ENCODE measurements at regions not wholly inside any gene's neighbourhood (a gene's known extent, or its start where the extent isn't known, plus 50 kb on each side); places are given as distances from the start of the nearest gene placed in this dataset.

- H3K9ac ChIP-seq (ENCODE audit: low read length in 3 of 3): no peak overlapping the region
- FAIRE-seq: no peak
These were observed 190.1 kb upstream of the CDH4 start for GRCh38 chr20:61061981-61062380.

GRCh38 chr20:61065853-61066252, 186.2 kb upstream of the CDH4 start:
- DNase-seq: no peak
- Histone ChIP-seq H3K27ac (ENCODE audit: low read depth in 2 of 2, low read length in 2 of 2) (no peak overlapping the region), H3K4me3 (ENCODE audit: low read length in 3 of 3) (no peak overlapping the region), H3K36me3 (ENCODE audit: control insufficient read depth in 2 of 3, insufficient read depth in 3 of 3, low read length in 3 of 3) (no peaks in the 10 kb centered on the region), H3K4me1 (ENCODE audit: control insufficient read depth in 2 of 3, insufficient read depth in 2 of 3, low read depth in 1 of 3, low read length in 3 of 3) (no peaks in the 10 kb centered on the region), H3K27me3 (ENCODE audit: control insufficient read depth, insufficient read depth, low read length) (no peaks in the 10 kb centered on the region), H3K9ac (ENCODE audit: low read length in 3 of 3) (no peak overlapping the region), H3K9me3 (ENCODE audit: control insufficient read depth in 2 of 3, insufficient read depth in 1 of 3, low read length in 3 of 3) (peaks cover 0 to 4% (median 0%) of the 10 kb centered on the region in 3 donors)
- intact Hi-C loops (cut with DNase I): no loop called here
- no peak for TF ChIP-seq CTCF (IDR thresholded peaks at IDR 0.05; ENCODE audit: borderline replicate concordance, extremely low read depth, insufficient read depth)
- FAIRE-seq: no peak

More at GRCh38 chr20:61061981-61062380, 190.1 kb upstream of the CDH4 start:
- Histone ChIP-seq H3K9me3 (ENCODE audit: control insufficient read depth in 2 of 3, insufficient read depth in 1 of 3, low read length in 3 of 3) (peaks cover 0 to 4% (median 0%) of the 10 kb centered on the region in 3 donors), H3K4me3 (ENCODE audit: low read length in 3 of 3) (no peak overlapping the region), H3K27me3 (ENCODE audit: control insufficient read depth, insufficient read depth, low read length) (no peaks in the 10 kb centered on the region), H3K36me3 (ENCODE audit: control insufficient read depth in 2 of 3, insufficient read depth in 3 of 3, low read length in 3 of 3) (no peaks in the 10 kb centered on the region), H3K27ac (ENCODE audit: low read depth in 2 of 2, low read length in 2 of 2) (no peak overlapping the region), H3K4me1 (ENCODE audit: control insufficient read depth in 2 of 3, insufficient read depth in 2 of 3, low read depth in 1 of 3, low read length in 3 of 3) (no peaks in the 10 kb centered on the region)
- intact Hi-C loops (cut with DNase I): no loop called here
- DNase-seq: no peak
- no peak for TF ChIP-seq CTCF (IDR thresholded peaks at IDR 0.05; ENCODE audit: borderline replicate concordance, extremely low read depth, insufficient read depth)

DNA sequence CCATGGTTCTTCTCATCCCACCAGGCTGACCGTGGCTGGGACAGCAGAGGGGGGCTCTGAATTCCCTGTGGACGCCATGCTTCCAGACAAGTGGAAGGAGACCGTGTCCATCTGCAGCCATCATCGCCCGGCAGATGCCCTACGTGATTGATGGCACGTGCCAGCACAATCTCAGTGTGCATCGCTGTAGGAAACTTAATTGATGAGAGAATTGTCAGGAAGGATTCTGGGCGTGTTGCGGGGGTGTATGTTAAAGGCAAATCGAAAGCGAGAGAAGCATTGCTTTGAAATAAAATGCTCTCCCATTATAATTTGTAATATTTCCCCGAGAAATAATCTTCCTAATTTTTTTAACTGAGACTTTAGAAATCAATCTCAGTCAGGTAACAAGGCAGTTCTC, 185.5 kb upstream of the CDH4 start:
- intact Hi-C loops (cut with DNase I): no loop called here
- TF ChIP-seq CTCF (IDR thresholded peaks at IDR 0.05; ENCODE audit: borderline replicate concordance, extremely low read depth, insufficient read depth): no peak
- H3K27me3 ChIP-seq (ENCODE audit: control insufficient read depth, insufficient read depth, low read length): no peaks in the 10 kb centered on the region

DNA sequence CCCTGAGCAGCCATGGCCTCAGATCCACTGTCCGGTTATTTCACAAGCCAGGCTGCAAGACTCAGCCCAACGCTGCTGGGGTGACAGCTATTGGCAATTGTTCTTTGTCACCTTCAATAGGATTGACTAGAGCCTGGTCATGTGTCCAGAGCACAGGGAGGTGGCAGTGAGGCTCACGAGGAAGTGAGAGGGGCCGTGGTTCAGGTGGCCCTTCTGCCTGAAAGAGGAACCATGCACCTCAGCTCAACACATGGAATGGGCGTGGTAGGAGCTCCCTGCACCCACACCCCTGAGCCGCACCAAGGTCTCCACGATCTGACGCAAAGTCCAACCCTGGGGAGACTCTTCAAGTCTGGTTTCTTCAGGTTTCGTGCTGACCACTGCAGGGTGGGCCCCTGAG, 184.8 kb upstream of the CDH4 start:
- Histone ChIP-seq H3K9ac (ENCODE audit: low read length in 3 of 3) (no peak overlapping the region), H3K27ac (ENCODE audit: low read depth in 2 of 2, low read length in 2 of 2) (no peak overlapping the region), H3K4me3 (ENCODE audit: low read length in 3 of 3) (no peak overlapping the region), H3K36me3 (ENCODE audit: control insufficient read depth in 2 of 3, insufficient read depth in 3 of 3, low read length in 3 of 3) (no peaks in the 10 kb centered on the region), H3K4me1 (ENCODE audit: control insufficient read depth in 2 of 3, insufficient read depth in 2 of 3, low read depth in 1 of 3, low read length in 3 of 3) (no peaks in the 10 kb centered on the region), H3K9me3 (ENCODE audit: control insufficient read depth in 2 of 3, insufficient read depth in 1 of 3, low read length in 3 of 3) (no peaks in the 10 kb centered on the region), H3K27me3 (ENCODE audit: control insufficient read depth, insufficient read depth, low read length) (no peaks in the 10 kb centered on the region)
- TF ChIP-seq CTCF (IDR thresholded peaks at IDR 0.05; ENCODE audit: borderline replicate concordance, extremely low read depth, insufficient read depth): no peak
- intact Hi-C loops (cut with DNase I): no loop called here
- no peak for DNase-seq
- FAIRE-seq: no peak

More for the DNA sequence above, 185.5 kb upstream of the CDH4 start:
- no peaks in the 10 kb centered on the region for H3K36me3 ChIP-seq (ENCODE audit: control insufficient read depth in 2 of 3, insufficient read depth in 3 of 3, low read length in 3 of 3)
- H3K4me1 ChIP-seq (ENCODE audit: control insufficient read depth in 2 of 3, insufficient read depth in 2 of 3, low read depth in 1 of 3, low read length in 3 of 3): no peaks in the 10 kb centered on the region
- H3K27ac ChIP-seq (ENCODE audit: low read depth in 2 of 2, low read length in 2 of 2): no peak overlapping the region
- H3K4me3 ChIP-seq (ENCODE audit: low read length in 3 of 3): no peak overlapping the region
- no peak for DNase-seq
- no peaks in the 10 kb centered on the region for H3K9me3 ChIP-seq (ENCODE audit: control insufficient read depth in 2 of 3, insufficient read depth in 1 of 3, low read length in 3 of 3)
- FAIRE-seq: no peak
- H3K9ac ChIP-seq (ENCODE audit: low read length in 3 of 3): no peak overlapping the region

Data from kidney (tissue), 13 donors.